Activated CD8-positive, alpha-beta memory T cell treated with anti-CD3 and anti-CD28 coated beads for 4 hours (primary cell): ENCODE measurements at regions not wholly inside any gene's neighbourhood (a gene's known extent, or its start where the extent isn't known, plus 50 kb on each side); places are given as distances from the start of the nearest gene placed in this dataset.
"Not testable (repeated sequence)": the region's sequence is repeated elsewhere in the genome, so short reads cannot be mapped to it uniquely, and the experiment has no call there.

Experiments
- DNase-seq, 2 donors: peaks; one replicate each; pipeline ENCODE4 v3.0.0-alpha.2; 2020; ENCODE audit warnings: low read depth in 2 of 2

- not testable (repeated sequence) for DNase-seq
These were observed 484.9 kb upstream of the SLC35B3 start for GRCh38 chr6:8920244-8920643.

GRCh38 chr6:8918196-8918595 lies 482.9 kb upstream of the SLC35B3 start:
- no peak for DNase-seq

- no peak for DNase-seq
These were observed 479.4 kb upstream of the SLC35B3 start for GRCh38 chr6:8914700-8915099.

- no peak for DNase-seq
These were observed 473.3 kb upstream of the SLC35B3 start for GRCh38 chr6:8908638-8909037.

GRCh38 chr6:8906699-8907098 lies 471.4 kb upstream of the SLC35B3 start:
- no peak for DNase-seq

GRCh38 chr6:8905757-8906156 lies 470.4 kb upstream of the SLC35B3 start:
- no peak for DNase-seq

- no peak for DNase-seq
These were observed 469.4 kb upstream of the SLC35B3 start for GRCh38 chr6:8904754-8905153.

- DNase-seq, result no peak
These were observed 464.7 kb upstream of the SLC35B3 start for GRCh38 chr6:8900056-8900455.

GRCh38 chr6:8889514-8889913 lies 454.2 kb upstream of the SLC35B3 start:
- no peak for DNase-seq

GRCh38 chr6:8888468-8888867 lies 453.1 kb upstream of the SLC35B3 start:
- DNase-seq, result no peak

GRCh38 chr6:8881663-8882062 lies 446.3 kb upstream of the SLC35B3 start:
- no peak for DNase-seq

- no peak for DNase-seq
These were observed 444.0 kb upstream of the SLC35B3 start for GRCh38 chr6:8879334-8879733.

GRCh38 chr6:8875986-8876385 lies 440.6 kb upstream of the SLC35B3 start:
- no peak for DNase-seq

- DNase-seq, result no peak
These were observed 437.2 kb upstream of the SLC35B3 start for GRCh38 chr6:8872589-8872988.

- DNase-seq, result no peak
These were observed 430.1 kb upstream of the SLC35B3 start for GRCh38 chr6:8865451-8865850.

- no peak for DNase-seq
These were observed 425.3 kb upstream of the SLC35B3 start for GRCh38 chr6:8860671-8861070.

GRCh38 chr6:8859501-8859900 lies 424.2 kb upstream of the SLC35B3 start:
- no peak for DNase-seq

- no peak for DNase-seq
These were observed 423.5 kb upstream of the SLC35B3 start for GRCh38 chr6:8858854-8859331.

- no peak for DNase-seq
These were observed 421.8 kb upstream of the SLC35B3 start for GRCh38 chr6:8857160-8857559.

- no peak for DNase-seq
These were observed 420.1 kb upstream of the SLC35B3 start for GRCh38 chr6:8855411-8855810.

GRCh38 chr6:8852332-8852731 lies 417.0 kb upstream of the SLC35B3 start:
- no peak for DNase-seq

GRCh38 chr6:8846680-8847079 lies 411.3 kb upstream of the SLC35B3 start:
- not testable (repeated sequence) for DNase-seq

- no peak for DNase-seq
These were observed 410.3 kb upstream of the SLC35B3 start for GRCh38 chr6:8845690-8846089.

- DNase-seq, result no peak
These were observed 409.6 kb upstream of the SLC35B3 start for GRCh38 chr6:8844968-8845367.

- DNase-seq, result no peak
These were observed 404.3 kb upstream of the SLC35B3 start for GRCh38 chr6:8839626-8840025.
